Esophagus (tissue), 2 donors: ENCODE measurements at regions not wholly inside any gene's neighbourhood (a gene's known extent, or its start where the extent isn't known, plus 50 kb on each side); places are given as distances from the start of the nearest gene placed in this dataset.

Experiments
- H3K27ac ChIP-seq, 2 donors: one replicate each; pipeline ENCODE4 v1.5.1; 2013; ENCODE audit warnings: low read depth in 2 of 2, mild to moderate bottlenecking in 2 of 2, inconsistent platforms in 1 of 2, low read length in 1 of 2, moderate library complexity in 1 of 2
- H3K27me3 ChIP-seq, 2 donors: one replicate each; pipeline ENCODE4 v1.6.1; 2013; ENCODE audit warnings: low read length in 2 of 2, control low read depth in 1 of 2, mild to moderate bottlenecking in 1 of 2; ENCODE audit not compliant: insufficient read depth in 2 of 2, control insufficient read depth in 1 of 2
- H3K36me3 ChIP-seq, 2 donors: one replicate each; pipeline ENCODE4 v1.6.1; 2013; ENCODE audit warnings: low read length in 1 of 2; ENCODE audit not compliant: control insufficient read depth in 2 of 2, insufficient read depth in 2 of 2
- H3K4me1 ChIP-seq, 2 donors: one replicate each; pipeline ENCODE4 v1.6.1; 2013; ENCODE audit warnings: low read length in 1 of 2; ENCODE audit not compliant: control insufficient read depth in 2 of 2, insufficient read depth in 2 of 2
- H3K4me3 ChIP-seq, 2 donors: one replicate each; pipeline ENCODE4 v1.5.1; 2013; ENCODE audit warnings: low read length in 2 of 2, mild to moderate bottlenecking in 2 of 2, low read depth in 1 of 2, moderate library complexity in 1 of 2
- H3K9me3 ChIP-seq, 2 donors: one replicate each; pipeline ENCODE4 v1.6.1; 2013; ENCODE audit warnings: mild to moderate bottlenecking in 2 of 2, low read depth in 1 of 2, low read length in 1 of 2, moderate library complexity in 1 of 2; ENCODE audit not compliant: control insufficient read depth in 2 of 2, insufficient read depth in 1 of 2
- WGBS, 2 donors: extraction: QIAGEN DNeasy Blood & Tissue Kit; methylation state at CpG; one replicate each; pipeline ENCODE4 v1.1.7; 2013; 5-methylcytosine and 5-hydroxymethylcytosine counted together
- donor health status: healthy with polysubstance abuse.
- donor health status: Bipolar disorder and iron deficiency.

- no peaks in the 10 kb centered on the region for H3K4me1 ChIP-seq
- no peak overlapping the region for H3K27ac ChIP-seq
- H3K27me3 ChIP-seq = no peaks in the 10 kb centered on the region
- WGBS, 2 donors = 41 to 50% methylated on average over 9 of the region's 9 CpGs
- H3K9me3 ChIP-seq = no peaks in the 10 kb centered on the region
- no peak overlapping the region for H3K4me3 ChIP-seq
- no peaks in the 10 kb centered on the region for H3K36me3 ChIP-seq
These were observed 258.9 kb upstream of the IRX2 start for GRCh38 chr5:3010301-3010952.

GRCh38 chr5:3009605-3010004, 258.1 kb upstream of the IRX2 start:
- WGBS, 2 donors = 74 to 80% methylated on average over 6 of the region's 6 CpGs
- no peaks in the 10 kb centered on the region for H3K27me3 ChIP-seq
- no peaks in the 10 kb centered on the region for H3K4me1 ChIP-seq
- no peaks in the 10 kb centered on the region for H3K36me3 ChIP-seq
- no peak overlapping the region for H3K4me3 ChIP-seq
- H3K9me3 ChIP-seq = no peaks in the 10 kb centered on the region
- H3K27ac ChIP-seq = no peak overlapping the region

- 49 to 50% methylated on average over 3 of the region's 3 CpGs for WGBS, 2 donors
- Histone ChIP-seq H3K9me3 (no peaks in the 10 kb centered on the region), H3K4me3 (no peak overlapping the region), H3K27me3 (no peaks in the 10 kb centered on the region), H3K4me1 (no peaks in the 10 kb centered on the region), H3K27ac (no peak overlapping the region), H3K36me3 (no peaks in the 10 kb centered on the region)
These were observed 256.1 kb upstream of the IRX2 start for GRCh38 chr5:3007577-3007976.

- no peak overlapping the region for H3K27ac ChIP-seq
- 85 to 90% methylated on average over 11 of the region's 11 CpGs for WGBS, 2 donors
These were observed 255.6 kb upstream of the IRX2 start for GRCh38 chr5:3006961-3007551.

GRCh38 chr5:3006526-3006925, 255.0 kb upstream of the IRX2 start:
- no peak overlapping the region for H3K4me3 ChIP-seq
- no peaks in the 10 kb centered on the region for H3K9me3 ChIP-seq
- no peak overlapping the region for H3K27ac ChIP-seq
- H3K36me3 ChIP-seq = no peaks in the 10 kb centered on the region
- no peaks in the 10 kb centered on the region for H3K4me1 ChIP-seq
- 85 to 88% methylated on average over 7 of the region's 7 CpGs for WGBS, 2 donors
- H3K27me3 ChIP-seq = no peaks in the 10 kb centered on the region

More at GRCh38 chr5:3006961-3007551, 255.6 kb upstream of the IRX2 start:
- no peaks in the 10 kb centered on the region for H3K4me1 ChIP-seq
- H3K4me3 ChIP-seq = no peak overlapping the region
- no peaks in the 10 kb centered on the region for H3K9me3 ChIP-seq
- H3K36me3 ChIP-seq = no peaks in the 10 kb centered on the region
- H3K27me3 ChIP-seq = no peaks in the 10 kb centered on the region

- Histone ChIP-seq H3K36me3 (no peaks in the 10 kb centered on the region), H3K27me3 (no peaks in the 10 kb centered on the region), H3K27ac (no peak overlapping the region), H3K9me3 (peaks cover 0 to 4% of the 10 kb centered on the region in 2 donors), H3K4me1 (no peaks in the 10 kb centered on the region), H3K4me3 (no peak overlapping the region)
- WGBS, 2 donors = 89 to 92% methylated on average over 9 of the region's 9 CpGs
These were observed 253.0 kb upstream of the IRX2 start for GRCh38 chr5:3004361-3005080.

GRCh38 chr5:3002230-3002629, 250.8 kb upstream of the IRX2 start:
- Histone ChIP-seq H3K4me3 (no peak overlapping the region), H3K36me3 (no peaks in the 10 kb centered on the region), H3K4me1 (no peaks in the 10 kb centered on the region), H3K9me3 (peaks cover 0 to 4% of the 10 kb centered on the region in 2 donors), H3K27ac (no peak overlapping the region), H3K27me3 (no peaks in the 10 kb centered on the region)
- WGBS, 2 donors = 77 to 88% methylated on average over 17 of the region's 17 CpGs

- no peaks in the 10 kb centered on the region for H3K4me1 ChIP-seq
- H3K36me3 ChIP-seq = no peaks in the 10 kb centered on the region
- WGBS, 2 donors = 67 to 81% methylated on average over 6 of the region's 6 CpGs
- H3K4me3 ChIP-seq = no peak overlapping the region
- H3K27me3 ChIP-seq = no peaks in the 10 kb centered on the region
- H3K9me3 ChIP-seq = peaks cover 0 to 4% of the 10 kb centered on the region in 2 donors
- H3K27ac ChIP-seq = no peak overlapping the region
These were observed 249.2 kb upstream of the IRX2 start for GRCh38 chr5:3000631-3001030.

- Histone ChIP-seq H3K4me3 (no peak overlapping the region), H3K27me3 (no peaks in the 10 kb centered on the region), H3K9me3 (peaks cover 0 to 4% of the 10 kb centered on the region in 2 donors), H3K4me1 (no peaks in the 10 kb centered on the region), H3K27ac (no peak overlapping the region), H3K36me3 (no peaks in the 10 kb centered on the region)
- WGBS, 2 donors = 85 to 89% methylated on average over 11 of the region's 11 CpGs
These were observed 248.4 kb upstream of the IRX2 start for GRCh38 chr5:2999926-3000325.
